Mucosa of descending colon (tissue), 3 donors: ENCODE measurements at regions not wholly inside any gene's neighbourhood (a gene's known extent, or its start where the extent isn't known, plus 50 kb on each side); places are given as distances from the start of the nearest gene placed in this dataset.

ENCODE experiments used
- ATAC-seq: fragments of 200-7000 bp; cut with Tn5 transposase; one replicate; pipeline ENCODE4 v1.9.1; 2020; ENCODE audit warnings: mild to moderate bottlenecking, moderate library complexity
- DNase-seq, 3 donors: peaks; one replicate each; pipeline ENCODE4 v3.0.0-alpha.2; 2020
- H3K36me3 ChIP-seq: fragments of 200-600 bp; one replicate; pipeline ENCODE4 v1.8.0; 2021; ENCODE audit warnings: low read depth, mild to moderate bottlenecking
- H3K4me1 ChIP-seq: fragments of 200-600 bp; one replicate; pipeline ENCODE4 v1.8.0; 2021; ENCODE audit warnings: low read depth, mild to moderate bottlenecking
- H3K4me3 ChIP-seq: fragments of 200-600 bp; one replicate; pipeline ENCODE4 v1.8.0; 2021; ENCODE audit warnings: mild to moderate bottlenecking
- H3K9me3 ChIP-seq: fragments of 200-600 bp; one replicate; pipeline ENCODE4 v1.8.0; 2021; ENCODE audit warnings: mild to moderate bottlenecking
- intact Hi-C, 2 donors: fragments of 100-400 bp; cut with DNase I in 1 of 2; cut with micrococcal nuclease in 1 of 2; formaldehyde crosslinking; loops; one replicate each; pipeline versions ENCODE4 v1.11.0 to v1.11.1; 2022; cut with DNase I, micrococcal nuclease
- TF ChIP-seq, protein P1 (sequence below): fragments of 200-600 bp; IDR thresholded peaks from one replicate; pipeline ENCODE4 v1.8.0; 2022; ENCODE audit warnings: antibody characterized with exemption, mild to moderate bottlenecking
- donor health status: DM: no; HTN: no; CAD: no; lungs with moderate emphysema.
- donor health status: DM: no; HTN: no; CAD: no.
- donor health status: DM: no; HTN: yes; CAD: no.

DNA sequence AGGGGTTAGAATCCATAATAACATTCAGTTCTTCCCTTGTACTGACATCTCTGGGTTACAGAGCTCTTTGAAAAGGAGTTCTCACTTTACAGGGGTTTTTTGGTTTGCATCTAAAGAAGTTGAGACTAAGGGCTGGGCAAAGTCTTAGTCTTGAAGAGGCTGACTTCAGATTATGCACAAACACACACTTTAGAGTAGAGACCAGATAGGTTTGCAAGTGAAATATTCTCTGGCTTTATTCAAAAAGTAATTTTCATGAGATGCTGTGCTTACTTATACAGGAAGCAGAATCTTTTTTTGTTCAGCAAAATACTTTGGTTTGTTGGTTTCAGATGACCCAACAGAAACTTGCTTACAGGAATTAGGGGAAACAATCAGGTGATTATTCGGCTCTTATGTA, 410.9 kb upstream of the LRRTM1 start:
- DNase-seq (no peak), ATAC-seq (no peak)
- Histone ChIP-seq H3K4me3 (no peak overlapping the region), H3K4me1 (no peaks in the 10 kb centered on the region), H3K36me3 (no peaks in the 10 kb centered on the region), H3K9me3 (no peaks in the 10 kb centered on the region)
- intact Hi-C loops, result no loop called here
- TF ChIP-seq, protein P1, sequence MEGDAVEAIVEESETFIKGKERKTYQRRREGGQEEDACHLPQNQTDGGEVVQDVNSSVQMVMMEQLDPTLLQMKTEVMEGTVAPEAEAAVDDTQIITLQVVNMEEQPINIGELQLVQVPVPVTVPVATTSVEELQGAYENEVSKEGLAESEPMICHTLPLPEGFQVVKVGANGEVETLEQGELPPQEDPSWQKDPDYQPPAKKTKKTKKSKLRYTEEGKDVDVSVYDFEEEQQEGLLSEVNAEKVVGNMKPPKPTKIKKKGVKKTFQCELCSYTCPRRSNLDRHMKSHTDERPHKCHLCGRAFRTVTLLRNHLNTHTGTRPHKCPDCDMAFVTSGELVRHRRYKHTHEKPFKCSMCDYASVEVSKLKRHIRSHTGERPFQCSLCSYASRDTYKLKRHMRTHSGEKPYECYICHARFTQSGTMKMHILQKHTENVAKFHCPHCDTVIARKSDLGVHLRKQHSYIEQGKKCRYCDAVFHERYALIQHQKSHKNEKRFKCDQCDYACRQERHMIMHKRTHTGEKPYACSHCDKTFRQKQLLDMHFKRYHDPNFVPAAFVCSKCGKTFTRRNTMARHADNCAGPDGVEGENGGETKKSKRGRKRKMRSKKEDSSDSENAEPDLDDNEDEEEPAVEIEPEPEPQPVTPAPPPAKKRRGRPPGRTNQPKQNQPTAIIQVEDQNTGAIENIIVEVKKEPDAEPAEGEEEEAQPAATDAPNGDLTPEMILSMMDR, result no peak

GRCh38 chr2:80711915-80712314, 407.4 kb upstream of the LRRTM1 start:
- Histone ChIP-seq H3K36me3 (no peaks in the 10 kb centered on the region), H3K9me3 (no peaks in the 10 kb centered on the region), H3K4me1 (no peaks in the 10 kb centered on the region), H3K4me3 (no peak overlapping the region)
- DNase-seq (no peak), ATAC-seq (no peak)
- intact Hi-C loops, result no loop called here
- TF ChIP-seq, protein P1, result no peak

GRCh38 chr2:80706951-80707350, 402.4 kb upstream of the LRRTM1 start:
- Histone ChIP-seq H3K36me3 (no peaks in the 10 kb centered on the region), H3K4me3 (no peak overlapping the region), H3K9me3 (no peaks in the 10 kb centered on the region), H3K4me1 (no peaks in the 10 kb centered on the region)
- intact Hi-C loops, result no loop called here
- DNase-seq, result no peak
- TF ChIP-seq, protein P1, result no peak
- no peak for ATAC-seq

GRCh38 chr2:80706541-80706940, 402.0 kb upstream of the LRRTM1 start:
- TF ChIP-seq, protein P1, result no peak
- no peak for ATAC-seq
- H3K36me3 ChIP-seq, result no peaks in the 10 kb centered on the region
- no peak overlapping the region for H3K4me3 ChIP-seq
- no peak for DNase-seq
- H3K9me3 ChIP-seq, result no peaks in the 10 kb centered on the region
- no peaks in the 10 kb centered on the region for H3K4me1 ChIP-seq
- intact Hi-C loops, result no loop called here

DNA sequence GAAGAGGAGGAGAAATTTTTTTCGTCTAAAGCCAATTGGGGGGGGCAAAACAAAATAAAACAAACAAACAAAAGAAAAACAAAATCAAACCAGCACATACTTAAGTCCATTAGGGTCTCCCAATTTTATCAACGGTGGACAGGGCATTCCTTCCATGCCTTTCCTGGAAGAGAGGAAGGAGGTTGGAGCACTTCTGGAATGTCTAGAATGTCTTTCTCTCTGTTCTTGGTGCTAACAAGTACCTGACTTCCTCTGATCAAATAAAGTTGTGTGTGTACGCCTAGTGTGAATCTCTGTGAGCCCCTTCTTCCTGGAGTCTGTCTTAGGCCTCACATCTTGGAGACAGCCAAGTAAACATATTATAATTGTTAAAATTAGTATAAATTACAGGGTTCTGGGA, 399.0 kb upstream of the LRRTM1 start:
- TF ChIP-seq, protein P1, result no peak
- ATAC-seq (no peak), DNase-seq (no peak)
- Histone ChIP-seq H3K4me1 (no peaks in the 10 kb centered on the region), H3K36me3 (no peaks in the 10 kb centered on the region), H3K4me3 (no peak overlapping the region), H3K9me3 (no peaks in the 10 kb centered on the region)
- intact Hi-C loops, result no loop called here

GRCh38 chr2:80700961-80701360, 396.4 kb upstream of the LRRTM1 start:
- ATAC-seq (no peak), DNase-seq (no peak)
- Histone ChIP-seq H3K9me3 (no peaks in the 10 kb centered on the region), H3K4me1 (no peaks in the 10 kb centered on the region), H3K36me3 (no peaks in the 10 kb centered on the region), H3K4me3 (no peak overlapping the region)
- intact Hi-C loops, result no loop called here
- TF ChIP-seq, protein P1, result no peak
